Ovary (tissue), 7 donors: ENCODE measurements at regions not wholly inside any gene's neighbourhood (a gene's known extent, or its start where the extent isn't known, plus 50 kb on each side); places are given as distances from the start of the nearest gene placed in this dataset.

Source experiments
- DNase-seq, 5 donors: peaks; one replicate each; pipeline ENCODE4 v3.0.0-alpha.2; 2019 to 2020
- H3K27ac ChIP-seq, 2 donors: fragments of 200-600 bp; one replicate each; pipeline versions ENCODE4 v1.5.1 to v1.8.0; 2019 to 2022
- H3K27me3 ChIP-seq: fragments of 200-600 bp; one replicate; pipeline ENCODE4 v1.8.0; 2022
- H3K36me3 ChIP-seq: fragments of 200-600 bp; sonication (generic); one replicate; pipeline ENCODE4 v1.5.1; 2019
- H3K4me1 ChIP-seq: one replicate; pipeline ENCODE4 v1.8.1; 2013; ENCODE audit warnings: mild to moderate bottlenecking, moderate library complexity; ENCODE audit not compliant: insufficient read depth
- H3K4me3 ChIP-seq: fragments of 200-600 bp; sonication (generic); one replicate; pipeline ENCODE4 v1.5.1; 2017
- H3K9me3 ChIP-seq, 2 donors: fragments of 200-600 bp in 1 of 2; sonication (generic) in 1 of 2; one replicate each; pipeline versions ENCODE4 v1.5.1 to v1.8.1; 2013 to 2019; ENCODE audit warnings: mild to moderate bottlenecking in 1 of 2, moderate library complexity in 1 of 2
- EP300 ChIP-seq: sonication (generic); formaldehyde crosslinking; IDR thresholded peaks from one replicate; pipeline ENCODE4 v1.6.1; 2017; ENCODE audit warnings: antibody characterized with exemption
- POLR2A ChIP-seq: fragments of 450-650 bp; IDR thresholded peaks from one replicate; pipeline ENCODE4 v1.6.1; 2017; ENCODE audit warnings: antibody characterized with exemption, mild to moderate bottlenecking, moderate library complexity
- WGBS, 3 donors: extraction: QIAGEN DNeasy Blood & Tissue Kit in 1 of 3; methylation state at CpG; one replicate each; pipeline versions ENCODE4 v1.1.5 to v1.1.7; 2013 to 2017; 5-methylcytosine and 5-hydroxymethylcytosine counted together
- intact Hi-C, 4 donors: fragments of 100-400 bp; cut with DNase I; formaldehyde crosslinking; loops; one replicate each; pipeline versions ENCODE4 v1.11.0 to v1.15.1; 2022 to 2023
- TF ChIP-seq, protein P1 (sequence below), 3 donors: fragments of 450-650 bp in 2 of 3; fragments of 200-600 bp in 1 of 3; IDR thresholded peaks; one replicate each; pipeline versions ENCODE4 v1.5.1 to v1.8.0; 2016 to 2022; ENCODE audit warnings: antibody characterized with exemption in 3 of 3, mild to moderate bottlenecking in 1 of 3
- donor health status: DM: no; HTN: no; CAD: no; lungs with moderate emphysema.
- donor health status: DM: no; HTN: no; CAD: no.
- donor health status: Bipolar disorder and iron deficiency.
- donor health status: DM: no; HTN: no; CAD: no.
- donor health status: DM: yes; HTN: yes; CAD: no.

DNA sequence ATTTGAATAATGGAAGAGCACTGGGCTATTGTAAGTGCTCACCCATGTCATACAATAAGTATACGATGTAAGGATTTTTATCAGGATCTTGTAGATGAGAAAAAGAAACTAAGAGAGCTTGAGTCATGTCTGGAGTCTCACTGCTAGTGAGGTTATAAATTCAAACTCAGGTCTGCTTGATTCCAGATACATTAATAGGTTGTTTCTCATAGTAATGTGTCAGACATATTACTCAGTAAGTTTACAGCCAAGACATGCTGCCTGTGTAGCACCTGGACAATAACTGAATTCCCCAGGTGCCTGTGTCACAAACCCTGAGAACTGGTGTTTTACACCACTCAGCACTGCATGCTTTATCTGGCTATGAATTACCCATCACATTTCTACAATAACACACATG is 216.9 kb upstream of the LRP1B start:
- TF ChIP-seq, protein P1, sequence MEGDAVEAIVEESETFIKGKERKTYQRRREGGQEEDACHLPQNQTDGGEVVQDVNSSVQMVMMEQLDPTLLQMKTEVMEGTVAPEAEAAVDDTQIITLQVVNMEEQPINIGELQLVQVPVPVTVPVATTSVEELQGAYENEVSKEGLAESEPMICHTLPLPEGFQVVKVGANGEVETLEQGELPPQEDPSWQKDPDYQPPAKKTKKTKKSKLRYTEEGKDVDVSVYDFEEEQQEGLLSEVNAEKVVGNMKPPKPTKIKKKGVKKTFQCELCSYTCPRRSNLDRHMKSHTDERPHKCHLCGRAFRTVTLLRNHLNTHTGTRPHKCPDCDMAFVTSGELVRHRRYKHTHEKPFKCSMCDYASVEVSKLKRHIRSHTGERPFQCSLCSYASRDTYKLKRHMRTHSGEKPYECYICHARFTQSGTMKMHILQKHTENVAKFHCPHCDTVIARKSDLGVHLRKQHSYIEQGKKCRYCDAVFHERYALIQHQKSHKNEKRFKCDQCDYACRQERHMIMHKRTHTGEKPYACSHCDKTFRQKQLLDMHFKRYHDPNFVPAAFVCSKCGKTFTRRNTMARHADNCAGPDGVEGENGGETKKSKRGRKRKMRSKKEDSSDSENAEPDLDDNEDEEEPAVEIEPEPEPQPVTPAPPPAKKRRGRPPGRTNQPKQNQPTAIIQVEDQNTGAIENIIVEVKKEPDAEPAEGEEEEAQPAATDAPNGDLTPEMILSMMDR (IDR thresholded peaks at IDR 0.05), result no peak
- TF ChIP-seq POLR2A, result no peak
- TF ChIP-seq EP300, result no peak
- H3K9me3 ChIP-seq, result no peaks in the 10 kb centered on the region
- WGBS, 3 donors, result 80 to 81% (median 80%) methylated on average over 1 of the region's 1 CpG
- H3K27ac ChIP-seq, result no peak overlapping the region
- intact Hi-C loops, result no loop called here
- H3K4me3 ChIP-seq, result no peak overlapping the region
- no peaks in the 10 kb centered on the region for H3K36me3 ChIP-seq
- no peaks in the 10 kb centered on the region for H3K4me1 ChIP-seq
- H3K27me3 ChIP-seq, result no peaks in the 10 kb centered on the region
- no peak for DNase-seq

DNA sequence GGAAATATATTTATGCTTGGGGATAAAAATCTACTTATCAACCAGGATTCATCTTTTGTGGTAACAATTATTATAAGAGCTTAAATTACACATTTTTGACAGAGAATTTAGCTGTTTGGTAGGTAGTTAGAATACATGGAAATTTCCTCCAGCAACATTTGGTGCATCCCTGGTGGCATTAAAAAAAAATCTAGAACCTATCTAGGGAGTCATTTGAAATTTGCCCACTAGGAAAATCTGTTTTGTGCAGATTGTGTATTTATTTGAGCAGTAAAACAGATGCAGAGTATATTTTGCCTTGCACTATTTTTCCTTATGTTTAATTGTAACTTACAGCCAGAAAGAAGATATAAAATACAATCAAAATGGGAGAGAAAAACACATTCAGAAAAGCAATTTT is 208.4 kb upstream of the LRP1B start:
- Histone ChIP-seq H3K4me3 (no peak overlapping the region), H3K4me1 (no peaks in the 10 kb centered on the region), H3K27ac (no peak overlapping the region), H3K36me3 (no peaks in the 10 kb centered on the region), H3K9me3 (no peaks in the 10 kb centered on the region), H3K27me3 (no peaks in the 10 kb centered on the region)
- DNase-seq, result no peak
- TF ChIP-seq EP300 (no peak), POLR2A (no peak)
- TF ChIP-seq, protein P1 (IDR thresholded peaks at IDR 0.05), result no peak
- intact Hi-C loops, result no loop called here

DNA sequence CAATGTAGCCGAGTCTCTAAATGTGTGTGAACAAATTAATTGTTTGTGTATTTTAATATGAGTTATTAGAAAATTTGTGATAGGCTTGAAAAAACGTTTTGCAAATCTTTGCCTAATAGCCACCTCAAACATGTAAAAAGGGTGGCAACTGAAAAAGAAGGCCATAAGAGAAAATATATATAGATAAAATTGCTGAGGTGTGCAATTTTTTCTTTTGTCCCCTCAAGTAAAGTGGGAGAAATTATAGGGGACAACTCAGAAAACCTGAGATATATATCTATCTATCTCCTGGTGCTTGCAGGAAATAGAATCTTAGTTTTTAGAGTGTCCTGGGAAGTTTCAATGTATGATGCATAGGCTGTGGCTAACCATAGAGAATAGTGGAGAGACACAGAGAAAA is 201.4 kb upstream of the LRP1B start:
- no peak overlapping the region for H3K27ac ChIP-seq
- no peak overlapping the region for H3K4me3 ChIP-seq
- H3K27me3 ChIP-seq, result no peaks in the 10 kb centered on the region
- 44 to 59% (median 52%) methylated on average over 2 of the region's 2 CpGs for WGBS, 3 donors
- DNase-seq, result no peak
- no peak for TF ChIP-seq EP300
- no peak for TF ChIP-seq POLR2A
- TF ChIP-seq, protein P1 (IDR thresholded peaks at IDR 0.05), result no peak
- H3K4me1 ChIP-seq, result no peaks in the 10 kb centered on the region
- H3K36me3 ChIP-seq, result no peaks in the 10 kb centered on the region
- H3K9me3 ChIP-seq, result no peaks in the 10 kb centered on the region
- intact Hi-C loops, result no loop called here

DNA sequence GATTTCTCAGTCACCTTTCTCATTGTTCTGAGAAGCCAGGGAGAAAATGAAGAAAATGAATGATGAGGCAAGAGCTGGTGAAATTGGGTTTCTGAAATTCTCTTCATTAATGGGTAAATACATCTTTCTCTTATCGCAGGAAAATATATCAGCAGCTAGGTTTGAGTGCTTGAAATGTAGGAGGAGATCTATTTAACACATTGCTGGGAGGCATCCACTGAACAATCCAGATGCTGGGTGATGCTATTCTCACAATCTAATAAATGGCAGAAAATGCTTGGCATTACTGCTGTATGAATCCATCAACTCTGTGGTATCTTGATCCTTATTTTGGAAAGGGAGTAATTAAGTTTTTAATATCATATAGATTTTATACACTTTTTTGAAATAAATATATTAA is 199.6 kb upstream of the LRP1B start:
- no peak for DNase-seq
- TF ChIP-seq, protein P1 (IDR thresholded peaks at IDR 0.05), result no peak
- TF ChIP-seq POLR2A, result no peak
- TF ChIP-seq EP300, result no peak
- no peaks in the 10 kb centered on the region for H3K4me1 ChIP-seq
- no peak overlapping the region for H3K4me3 ChIP-seq
- 67 to 70% (median 70%) methylated on average over 1 of the region's 1 CpG for WGBS, 3 donors
- no peak overlapping the region for H3K27ac ChIP-seq
- no peaks in the 10 kb centered on the region for H3K36me3 ChIP-seq
- H3K9me3 ChIP-seq, result no peaks in the 10 kb centered on the region
- intact Hi-C loops, result no loop called here
- no peaks in the 10 kb centered on the region for H3K27me3 ChIP-seq

DNA sequence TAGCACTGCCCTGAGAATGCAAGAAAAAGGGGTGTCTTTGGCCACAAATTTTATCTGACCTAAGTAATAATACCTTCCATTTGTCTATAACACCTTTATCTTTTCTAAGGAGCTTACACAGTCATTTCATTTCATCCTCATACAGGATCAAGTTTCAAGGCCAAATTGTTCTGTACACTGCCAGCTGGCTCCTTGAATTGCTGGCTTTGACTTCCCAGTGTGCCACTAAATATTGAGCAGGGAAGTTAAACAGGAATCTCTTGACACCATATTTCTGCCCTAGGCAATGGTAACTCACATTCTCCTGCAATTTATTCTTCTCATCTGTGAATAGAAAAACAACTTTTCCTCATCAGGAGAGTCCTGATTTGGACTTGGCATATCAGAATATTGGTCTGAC is 195.1 kb upstream of the LRP1B start:
- DNase-seq, result no peak
- no peak overlapping the region for H3K27ac ChIP-seq
- intact Hi-C loops, result no loop called here

More for the DNA sequence above, 195.1 kb upstream of the LRP1B start:
- Histone ChIP-seq H3K9me3 (no peaks in the 10 kb centered on the region), H3K4me3 (no peak overlapping the region), H3K27me3 (no peaks in the 10 kb centered on the region), H3K36me3 (no peaks in the 10 kb centered on the region), H3K4me1 (no peaks in the 10 kb centered on the region)
- TF ChIP-seq EP300 (no peak), POLR2A (no peak)
- TF ChIP-seq, protein P1 (IDR thresholded peaks at IDR 0.05), result no peak
